CD4-positive, alpha-beta T cell treated with Interleukin-6 at 100 ng/mL for 8 hours (primary cell): ENCODE measurements at regions not wholly inside any gene's neighbourhood (a gene's known extent, or its start where the extent isn't known, plus 50 kb on each side); places are given as distances from the start of the nearest gene placed in this dataset.
A peak's percentile ranks its signal among the peaks of the same experiment; 100 is the strongest.
"Not testable (repeated sequence)": the region's sequence is repeated elsewhere in the genome, so short reads cannot be mapped to it uniquely, and the experiment has no call there.

Experiments used
- DNase-seq: peaks from one replicate; pipeline ENCODE4 v3.0.0-alpha.2; 2020; ENCODE audit warnings: mixed read lengths, low spot score

GRCh38 chrX:39222346-39223113, 421.3 kb downstream of the MID1IP1 start:
- DNase-seq, result no peak

- no peak for DNase-seq
Observed at GRCh38 chrX:39226251-39226650, 425.0 kb downstream of the MID1IP1 start.

GRCh38 chrX:39227371-39227770, 426.1 kb downstream of the MID1IP1 start:
- DNase-seq, result no peak

- no peak for DNase-seq
Observed at GRCh38 chrX:39238006-39238405, 436.7 kb downstream of the MID1IP1 start.

- peak; percentile 16 for DNase-seq
Observed at GRCh38 chrX:39242187-39242586, 440.9 kb downstream of the MID1IP1 start.

GRCh38 chrX:39244147-39244546, 442.9 kb downstream of the MID1IP1 start:
- DNase-seq, result no peak

- DNase-seq, result no peak
Observed at GRCh38 chrX:39245024-39245423, 443.8 kb downstream of the MID1IP1 start.

- DNase-seq, result no peak
Observed at GRCh38 chrX:39247536-39247935, 446.3 kb downstream of the MID1IP1 start.

GRCh38 chrX:39248330-39248729, 447.1 kb downstream of the MID1IP1 start:
- no peak for DNase-seq

GRCh38 chrX:39249999-39250398, 448.7 kb downstream of the MID1IP1 start:
- no peak for DNase-seq

GRCh38 chrX:39251995-39252394, 450.7 kb downstream of the MID1IP1 start:
- DNase-seq, result no peak

GRCh38 chrX:39253551-39253950, 452.3 kb downstream of the MID1IP1 start:
- no peak for DNase-seq

- DNase-seq, result no peak
Observed at GRCh38 chrX:39258331-39258730, 457.1 kb downstream of the MID1IP1 start.

GRCh38 chrX:39260965-39261364, 459.7 kb downstream of the MID1IP1 start:
- no peak for DNase-seq

- DNase-seq, result peak; percentile 40
Observed at GRCh38 chrX:39261446-39262147, 460.3 kb downstream of the MID1IP1 start.

- DNase-seq, result no peak
Observed at GRCh38 chrX:39262641-39263040, 461.4 kb downstream of the MID1IP1 start.

- DNase-seq, result no peak
Observed at GRCh38 chrX:39264023-39264422, 462.8 kb downstream of the MID1IP1 start.

- DNase-seq, result no peak
Observed at GRCh38 chrX:39267176-39267575, 465.9 kb downstream of the MID1IP1 start.

GRCh38 chrX:39268207-39268606, 466.9 kb downstream of the MID1IP1 start:
- no peak for DNase-seq

- DNase-seq, result no peak
Observed at GRCh38 chrX:39275500-39276068, 474.3 kb downstream of the MID1IP1 start.

- not testable (repeated sequence) for DNase-seq
Observed at GRCh38 chrX:39277685-39278390, 476.6 kb downstream of the MID1IP1 start.

GRCh38 chrX:39283239-39283638, 482.0 kb downstream of the MID1IP1 start:
- DNase-seq, result no peak

GRCh38 chrX:39288592-39288991, 487.3 kb downstream of the MID1IP1 start:
- no peak for DNase-seq
